Omental fat pad (tissue), 3 donors: ENCODE measurements at regions not wholly inside any gene's neighbourhood (a gene's known extent, or its start where the extent isn't known, plus 50 kb on each side); places are given as distances from the start of the nearest gene placed in this dataset.

Experiments
- ATAC-seq: fragments of 150-250 bp; one replicate; pipeline ENCODE4 v1.9.1; 2016; ENCODE audit warnings: mild to moderate bottlenecking, moderate library complexity; ENCODE audit not compliant: low FRiP score
- DNase-seq: peaks from one replicate; pipeline ENCODE4 v3.0.0-alpha.2; 2019; ENCODE audit warnings: low spot score
- TF ChIP-seq, protein P1 (sequence below), 3 donors: fragments of 450-650 bp; IDR thresholded peaks; one replicate each; pipeline ENCODE4 v1.5.1; 2016 to 2017; ENCODE audit warnings: antibody characterized with exemption in 3 of 3, mild to moderate bottlenecking in 3 of 3, moderate library complexity in 2 of 3

DNA sequence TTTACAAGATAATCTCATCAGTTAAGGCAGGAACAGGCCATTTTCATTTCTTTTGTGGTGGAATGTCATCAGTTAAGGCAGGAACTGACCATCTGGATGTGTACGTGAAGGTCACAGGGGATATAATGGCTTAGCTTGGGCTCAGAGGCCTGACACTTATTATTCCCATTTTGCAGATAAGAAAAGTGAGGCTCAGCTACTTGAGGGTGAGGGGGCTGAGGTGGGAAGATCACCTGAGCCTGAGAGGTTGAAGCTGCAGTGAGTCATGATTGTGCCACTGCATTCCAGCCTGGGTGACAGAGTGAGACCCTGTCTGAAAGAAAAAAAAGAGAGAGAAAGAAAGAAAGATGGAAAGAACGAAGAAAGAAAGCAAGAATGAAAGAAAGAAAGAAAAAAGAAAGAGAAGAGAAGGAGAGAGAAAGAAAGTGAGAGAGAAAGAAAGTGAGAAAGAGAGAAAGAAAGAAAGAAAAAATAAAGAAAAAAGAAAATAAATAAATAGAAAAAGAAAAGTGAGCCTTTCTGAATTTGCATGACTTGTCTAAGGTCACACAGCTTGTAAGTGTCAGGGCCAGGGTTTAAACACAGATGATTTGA, 142.0 kb downstream of the TMEM30B start:
- TF ChIP-seq, protein P1, sequence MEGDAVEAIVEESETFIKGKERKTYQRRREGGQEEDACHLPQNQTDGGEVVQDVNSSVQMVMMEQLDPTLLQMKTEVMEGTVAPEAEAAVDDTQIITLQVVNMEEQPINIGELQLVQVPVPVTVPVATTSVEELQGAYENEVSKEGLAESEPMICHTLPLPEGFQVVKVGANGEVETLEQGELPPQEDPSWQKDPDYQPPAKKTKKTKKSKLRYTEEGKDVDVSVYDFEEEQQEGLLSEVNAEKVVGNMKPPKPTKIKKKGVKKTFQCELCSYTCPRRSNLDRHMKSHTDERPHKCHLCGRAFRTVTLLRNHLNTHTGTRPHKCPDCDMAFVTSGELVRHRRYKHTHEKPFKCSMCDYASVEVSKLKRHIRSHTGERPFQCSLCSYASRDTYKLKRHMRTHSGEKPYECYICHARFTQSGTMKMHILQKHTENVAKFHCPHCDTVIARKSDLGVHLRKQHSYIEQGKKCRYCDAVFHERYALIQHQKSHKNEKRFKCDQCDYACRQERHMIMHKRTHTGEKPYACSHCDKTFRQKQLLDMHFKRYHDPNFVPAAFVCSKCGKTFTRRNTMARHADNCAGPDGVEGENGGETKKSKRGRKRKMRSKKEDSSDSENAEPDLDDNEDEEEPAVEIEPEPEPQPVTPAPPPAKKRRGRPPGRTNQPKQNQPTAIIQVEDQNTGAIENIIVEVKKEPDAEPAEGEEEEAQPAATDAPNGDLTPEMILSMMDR (IDR thresholded peaks at IDR 0.05), result no peak
- DNase-seq, result no peak
- ATAC-seq, result no peak

DNA sequence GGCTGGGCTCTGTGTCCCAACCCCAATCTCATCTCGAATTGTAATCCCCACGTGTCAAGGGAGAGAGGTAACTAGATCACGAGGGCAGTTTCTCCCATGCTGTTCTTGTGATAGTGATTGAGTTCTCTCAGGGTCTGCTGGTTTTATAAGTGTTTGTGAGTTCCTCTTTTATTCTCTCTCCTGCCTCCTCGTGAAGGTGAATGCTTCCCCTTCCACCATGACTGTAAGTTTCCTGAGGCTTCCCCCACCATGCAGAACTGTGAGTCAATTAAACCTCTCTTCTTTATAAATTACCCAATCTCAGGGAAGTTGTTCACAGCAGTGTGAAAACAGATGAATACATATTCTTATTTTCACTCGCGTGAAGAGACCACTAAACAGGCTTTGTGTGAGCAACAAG, 148.2 kb downstream of the TMEM30B start:
- ATAC-seq, result no peak
- DNase-seq, result no peak
- TF ChIP-seq, protein P1 (IDR thresholded peaks at IDR 0.05), result no peak

DNA sequence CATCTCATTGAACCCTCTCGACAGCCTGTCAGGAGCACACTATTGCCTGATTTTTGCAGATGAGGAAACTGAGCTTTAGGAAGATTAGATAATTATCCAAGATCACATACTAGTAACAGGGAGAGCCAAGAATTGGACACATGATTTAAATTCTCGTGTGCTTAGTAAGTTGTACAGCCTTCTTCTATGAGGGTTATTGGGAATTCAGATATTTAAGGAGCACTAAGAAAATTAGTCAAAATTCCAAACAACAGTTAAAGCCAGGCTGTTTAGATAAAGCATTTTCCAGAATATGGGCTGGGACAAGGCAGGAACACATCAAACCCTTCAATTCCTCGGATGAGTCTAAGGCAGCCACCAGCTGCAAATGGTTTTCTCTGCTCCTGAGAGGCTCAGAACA, 148.8 kb downstream of the TMEM30B start:
- TF ChIP-seq, protein P1 (IDR thresholded peaks at IDR 0.05), result no peak
- no peak for DNase-seq
- no peak for ATAC-seq

DNA sequence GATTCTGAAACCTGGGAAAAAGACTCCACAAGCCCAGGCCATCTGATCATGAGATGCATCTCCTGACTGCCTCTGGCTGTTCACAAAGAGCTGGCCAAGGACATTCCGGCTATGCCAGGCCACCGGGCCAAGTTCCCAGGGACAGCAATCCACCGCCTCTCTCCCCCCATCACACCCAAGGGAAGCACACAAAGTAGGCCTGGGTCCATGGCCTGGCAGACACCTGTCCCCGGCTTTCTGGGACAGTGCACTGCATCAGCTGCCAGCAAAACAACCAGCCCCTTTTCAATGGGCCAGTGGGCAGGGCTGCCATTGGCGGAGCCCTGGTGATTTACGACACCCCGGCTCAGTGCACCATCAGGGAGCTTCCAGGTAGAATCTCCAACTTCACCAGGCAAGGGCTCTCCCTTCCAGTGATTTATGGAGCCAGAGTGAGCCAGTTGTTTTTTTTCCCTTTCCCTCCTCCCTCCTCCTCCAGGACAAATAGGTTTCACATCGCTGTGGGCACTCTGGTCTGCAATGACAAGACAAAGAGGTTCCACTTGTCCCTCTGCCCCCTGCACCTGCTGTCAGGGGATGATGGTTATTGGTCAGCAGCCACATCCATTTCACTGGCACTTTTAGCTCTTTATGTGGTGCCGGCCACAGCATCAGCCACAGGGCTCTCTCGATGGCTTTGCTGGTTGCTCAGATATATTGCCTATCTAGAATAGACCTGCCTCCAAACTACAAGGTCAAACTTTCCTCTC, 149.6 kb downstream of the SLC38A6 start:
- DNase-seq (no peak), ATAC-seq (no peak)
- TF ChIP-seq, protein P1 (IDR thresholded peaks at IDR 0.05), result no peak

DNA sequence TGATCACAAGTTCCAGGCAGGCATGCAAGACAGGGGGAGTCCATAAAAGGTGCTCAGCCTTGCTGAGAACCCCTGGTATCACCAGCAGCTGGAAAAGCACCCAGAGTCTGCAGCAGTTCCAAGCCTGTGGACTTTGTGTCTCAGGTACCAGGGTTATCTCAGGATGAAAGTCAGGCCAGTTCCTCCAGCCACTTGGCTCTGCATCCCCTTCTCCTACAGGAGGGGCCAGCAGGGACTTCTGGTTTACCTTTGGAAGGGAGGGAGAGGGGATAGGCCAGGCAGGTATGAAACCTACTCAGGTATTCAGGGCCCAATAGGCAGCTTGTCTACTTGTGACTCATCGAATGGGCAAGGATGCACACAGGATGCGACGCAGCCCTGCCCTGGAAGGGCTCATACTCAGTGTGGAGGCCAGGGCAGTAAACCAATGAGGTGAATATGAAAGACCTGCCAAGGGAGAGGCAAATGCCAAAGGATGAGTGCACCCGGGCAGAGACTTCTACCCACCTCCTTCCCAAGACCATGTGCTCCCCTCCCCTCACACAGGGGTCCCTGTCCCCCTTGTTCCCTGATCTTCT, 148.2 kb downstream of the SLC38A6 start:
- TF ChIP-seq, protein P1 (IDR thresholded peaks at IDR 0.05), result no peak
- no peak for DNase-seq
- ATAC-seq, result no peak

DNA sequence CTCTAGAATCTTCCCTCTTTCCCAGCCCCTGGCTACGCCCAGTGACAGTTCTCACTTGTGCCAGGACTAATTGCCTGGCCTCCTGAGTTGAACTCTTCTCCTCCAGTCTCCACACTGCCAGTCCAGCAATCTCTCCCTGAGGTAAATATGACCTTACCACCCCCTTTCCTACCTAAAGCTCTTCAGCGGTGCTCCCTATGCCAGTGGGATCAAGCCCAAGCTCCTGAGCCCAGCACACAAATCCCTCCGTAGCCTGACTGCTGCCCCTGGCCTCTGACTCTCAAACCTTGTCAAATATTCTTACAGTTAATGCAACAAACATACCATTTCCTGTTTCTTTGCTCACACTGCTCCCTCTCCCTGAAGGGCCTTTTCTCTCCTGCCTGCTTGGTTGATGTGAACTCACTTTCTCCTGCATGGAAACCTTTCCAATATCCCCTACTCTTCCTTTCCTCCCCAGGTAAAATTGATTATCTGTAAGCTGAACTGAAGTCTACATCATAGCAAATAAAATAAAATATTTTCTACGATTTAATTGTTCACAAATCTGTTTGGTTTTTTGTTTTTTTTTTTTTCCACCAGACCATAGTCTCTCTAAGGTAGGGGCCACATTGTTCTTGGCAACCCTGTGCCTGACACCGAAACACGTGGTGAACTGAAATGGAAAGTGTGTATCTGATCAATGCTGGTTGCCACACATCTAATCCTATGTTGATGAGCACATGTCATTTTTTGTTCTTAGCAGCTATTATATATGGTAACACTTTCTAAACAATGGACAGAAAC, 147.5 kb downstream of the SLC38A6 start:
- no peak for ATAC-seq
- TF ChIP-seq, protein P1 (IDR thresholded peaks at IDR 0.05), result no peak
- no peak for DNase-seq
